ENCODE measurements at regions not wholly inside any gene's neighbourhood (a gene's known extent, or its start where the extent isn't known, plus 50 kb on each side); places are given as distances from the start of the nearest gene placed in this dataset.
"Not testable (repeated sequence)": the region's sequence is repeated elsewhere in the genome, so short reads cannot be mapped to it uniquely, and the experiment has no call there.

DNA sequence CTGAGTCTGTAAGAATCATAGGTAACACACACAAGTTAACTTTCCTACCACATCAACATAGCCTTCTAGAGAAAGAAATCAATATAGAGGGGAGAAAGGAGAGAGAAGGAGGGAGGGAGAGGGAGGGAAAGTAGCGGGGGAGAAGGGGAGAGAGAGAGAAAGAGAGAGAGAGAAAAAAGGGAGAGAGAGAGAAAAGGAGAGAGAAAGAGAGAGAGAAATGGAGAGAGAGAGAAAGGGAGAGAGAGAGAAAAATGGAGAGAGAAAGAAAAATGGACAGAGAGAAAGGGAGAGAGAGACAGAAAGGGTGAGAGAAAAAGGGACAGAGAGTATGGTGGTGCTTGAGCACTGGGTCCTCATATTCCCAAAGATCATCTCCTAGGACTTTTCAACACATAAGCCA lies 591.7 kb downstream of the ZEB2 start:
- no peak overlapping the region for H3K4me3 ChIP-seq (replicated peaks; ENCODE audit: low read depth, low read length)
- DNase-seq (ENCODE audit: extremely low read depth, low read depth) = no peak
- TF ChIP-seq, protein P1, sequence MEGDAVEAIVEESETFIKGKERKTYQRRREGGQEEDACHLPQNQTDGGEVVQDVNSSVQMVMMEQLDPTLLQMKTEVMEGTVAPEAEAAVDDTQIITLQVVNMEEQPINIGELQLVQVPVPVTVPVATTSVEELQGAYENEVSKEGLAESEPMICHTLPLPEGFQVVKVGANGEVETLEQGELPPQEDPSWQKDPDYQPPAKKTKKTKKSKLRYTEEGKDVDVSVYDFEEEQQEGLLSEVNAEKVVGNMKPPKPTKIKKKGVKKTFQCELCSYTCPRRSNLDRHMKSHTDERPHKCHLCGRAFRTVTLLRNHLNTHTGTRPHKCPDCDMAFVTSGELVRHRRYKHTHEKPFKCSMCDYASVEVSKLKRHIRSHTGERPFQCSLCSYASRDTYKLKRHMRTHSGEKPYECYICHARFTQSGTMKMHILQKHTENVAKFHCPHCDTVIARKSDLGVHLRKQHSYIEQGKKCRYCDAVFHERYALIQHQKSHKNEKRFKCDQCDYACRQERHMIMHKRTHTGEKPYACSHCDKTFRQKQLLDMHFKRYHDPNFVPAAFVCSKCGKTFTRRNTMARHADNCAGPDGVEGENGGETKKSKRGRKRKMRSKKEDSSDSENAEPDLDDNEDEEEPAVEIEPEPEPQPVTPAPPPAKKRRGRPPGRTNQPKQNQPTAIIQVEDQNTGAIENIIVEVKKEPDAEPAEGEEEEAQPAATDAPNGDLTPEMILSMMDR (IDR thresholded peaks at IDR 0.05; ENCODE audit: low read depth, low read length, missing control alignments) = no peak

DNA sequence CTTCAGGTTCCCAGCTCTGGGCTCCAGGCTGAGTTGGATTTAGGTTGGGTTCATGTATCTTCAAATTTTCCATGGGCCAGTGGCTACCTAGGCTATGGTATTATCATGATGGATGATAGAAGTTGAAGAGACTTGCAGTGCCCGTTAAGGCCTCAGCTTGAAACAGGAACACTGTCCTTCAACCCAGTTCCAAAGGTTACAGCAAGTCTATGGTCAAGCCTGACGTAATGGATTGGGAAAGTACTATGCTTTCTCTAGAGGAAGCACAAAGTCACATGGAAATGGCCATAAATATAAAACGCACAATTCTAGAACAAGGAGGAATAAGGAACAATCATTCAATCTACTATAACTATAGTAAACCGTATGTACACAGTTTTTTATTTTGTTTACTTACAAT lies 593.2 kb downstream of the ZEB2 start:
- H3K4me3 ChIP-seq (replicated peaks; ENCODE audit: low read depth, low read length) = no peak overlapping the region
- TF ChIP-seq, protein P1 (IDR thresholded peaks at IDR 0.05; ENCODE audit: low read depth, low read length, missing control alignments) = no peak
- no peak for DNase-seq (ENCODE audit: extremely low read depth, low read depth)

DNA sequence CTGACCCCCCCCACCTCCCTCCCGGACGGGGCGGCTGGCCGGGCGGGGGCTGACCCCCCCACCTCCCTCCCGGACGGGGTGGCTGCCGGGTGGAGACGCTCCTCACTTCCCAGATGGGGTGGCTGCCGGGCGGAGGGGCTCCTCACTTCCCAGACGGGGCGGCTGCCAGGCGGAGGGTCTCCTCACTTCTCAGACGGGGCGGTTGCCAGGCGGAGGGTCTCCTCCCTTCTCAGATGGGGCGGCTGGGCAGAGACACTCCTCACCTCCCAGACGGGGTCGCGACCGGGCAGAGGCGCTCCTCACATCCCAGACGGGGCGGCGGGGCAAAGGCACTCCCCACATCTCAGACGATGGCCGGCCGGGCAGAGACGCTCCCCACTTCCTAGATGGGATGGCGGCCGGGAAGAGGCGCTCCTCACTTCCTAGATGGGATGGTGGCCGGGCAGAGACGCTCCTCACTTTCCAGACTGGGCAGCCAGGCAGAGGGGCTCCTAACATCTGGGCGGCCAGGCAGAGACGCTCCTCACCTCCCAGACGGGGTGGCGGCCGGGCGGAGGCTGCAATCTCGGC lies 597.6 kb downstream of the ZEB2 start:
- DNase-seq (ENCODE audit: extremely low read depth, low read depth); H3K4me3 ChIP-seq (replicated peaks; ENCODE audit: low read depth, low read length): not testable (repeated sequence)

DNA sequence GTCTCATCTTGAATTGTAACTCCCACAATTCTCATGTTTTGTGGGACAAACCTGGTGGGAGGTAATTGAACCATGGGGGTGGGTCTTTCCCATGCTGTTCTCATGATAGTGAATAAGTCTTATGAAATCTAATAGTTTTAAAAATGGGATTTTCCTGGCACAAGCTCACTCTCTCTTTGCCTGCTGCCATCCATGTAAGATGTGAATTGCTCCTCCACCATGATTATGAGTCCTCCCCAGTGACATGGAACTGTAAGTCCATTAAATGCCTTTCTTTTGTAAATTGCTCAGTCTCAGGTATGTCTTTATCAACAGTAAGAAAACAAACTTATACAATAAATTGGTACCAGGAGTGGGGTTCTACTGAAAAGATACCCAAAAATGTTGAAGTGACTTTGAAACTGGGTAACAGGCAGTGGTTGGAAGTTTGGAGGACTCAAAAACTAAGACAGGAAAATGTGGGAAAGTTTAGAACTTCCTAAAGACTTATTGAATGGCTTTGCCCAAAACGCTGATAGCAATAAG lies 601.4 kb downstream of the ZEB2 start:
- TF ChIP-seq, protein P1 (IDR thresholded peaks at IDR 0.05; ENCODE audit: low read depth, low read length, missing control alignments) = no peak
- DNase-seq (ENCODE audit: extremely low read depth, low read depth) = no peak
- H3K4me3 ChIP-seq (replicated peaks; ENCODE audit: low read depth, low read length) = no peak overlapping the region

DNA sequence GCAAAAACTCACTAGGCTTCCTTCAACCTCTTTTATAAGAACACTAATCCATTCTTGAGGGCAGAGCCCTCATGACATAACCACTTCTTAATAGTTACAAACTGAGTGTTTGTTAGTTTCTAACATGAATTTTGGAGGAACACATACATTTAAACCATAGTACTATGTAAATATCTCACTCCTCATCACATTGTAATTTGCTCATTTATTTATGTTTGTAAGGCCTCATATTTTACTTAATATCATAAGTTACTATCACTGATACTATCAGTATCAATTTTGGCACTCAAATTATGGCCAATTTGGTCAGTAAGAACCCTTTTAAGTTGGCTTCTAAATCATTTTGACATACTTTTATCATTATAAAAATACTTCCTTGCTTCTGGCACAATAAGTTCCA lies 603.1 kb downstream of the ZEB2 start:
- DNase-seq (ENCODE audit: extremely low read depth, low read depth) = no peak
- no peak overlapping the region for H3K4me3 ChIP-seq (replicated peaks; ENCODE audit: low read depth, low read length)
- TF ChIP-seq, protein P1 (IDR thresholded peaks at IDR 0.05; ENCODE audit: low read depth, low read length, missing control alignments) = no peak

DNA sequence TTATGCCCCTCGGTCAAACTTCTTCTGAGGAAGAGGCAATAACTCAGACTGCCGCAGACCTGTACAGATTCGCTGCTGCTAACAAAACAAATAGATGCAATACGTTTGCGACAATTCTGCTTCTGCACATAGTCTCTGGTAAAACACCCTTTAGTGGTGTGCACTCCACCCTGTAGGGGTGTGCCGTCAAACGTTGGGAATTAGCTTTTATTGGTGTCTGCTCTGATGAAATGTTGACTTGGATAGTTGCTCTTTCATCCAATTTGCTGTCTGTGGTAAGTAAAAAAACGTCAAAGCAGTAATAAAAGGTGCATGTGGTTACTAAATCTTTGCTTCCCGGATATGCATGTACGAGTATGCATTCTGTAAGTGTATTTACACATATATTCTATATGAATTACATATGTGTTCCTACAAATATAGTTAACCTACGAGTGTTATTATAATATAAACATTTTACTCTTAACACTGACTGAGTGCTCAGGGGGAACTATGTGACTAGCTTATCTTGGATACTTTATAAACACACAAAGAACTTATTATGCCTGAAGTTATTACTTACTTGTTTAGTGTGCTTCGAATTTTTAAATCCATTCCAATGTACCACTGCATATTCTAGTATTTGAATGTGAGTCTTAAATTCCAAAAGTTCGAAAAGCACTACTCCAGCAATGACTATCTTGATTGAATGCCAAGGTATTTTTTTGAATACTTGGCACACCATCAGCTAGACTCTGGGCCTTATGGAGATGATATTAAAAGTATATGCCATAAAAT lies 610.2 kb downstream of the ZEB2 start:
- H3K4me3 ChIP-seq (replicated peaks; ENCODE audit: low read depth, low read length) = no peak overlapping the region
- no peak for DNase-seq (ENCODE audit: extremely low read depth, low read depth)
- TF ChIP-seq, protein P1 (IDR thresholded peaks at IDR 0.05; ENCODE audit: low read depth, low read length, missing control alignments) = no peak

DNA sequence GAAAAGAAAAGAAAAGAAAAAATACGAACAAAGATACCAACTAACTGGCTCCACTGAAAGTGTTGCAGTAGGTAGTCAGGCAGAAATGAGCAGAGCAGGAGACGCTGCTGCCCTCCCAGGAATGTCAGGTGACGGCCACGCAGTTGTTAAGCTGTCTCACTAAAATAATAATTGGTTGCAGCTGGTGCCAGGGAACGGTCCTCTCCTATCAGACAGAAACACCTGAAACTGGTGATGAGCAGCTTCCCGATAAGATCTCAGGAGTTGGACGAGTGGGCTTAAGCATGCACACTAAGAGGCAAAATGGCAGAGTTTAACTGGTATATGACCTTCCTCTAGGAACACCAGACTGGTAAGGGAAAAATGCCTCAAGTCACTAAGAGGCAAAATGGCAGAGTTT lies 611.1 kb downstream of the ZEB2 start:
- no peak overlapping the region for H3K4me3 ChIP-seq (replicated peaks; ENCODE audit: low read depth, low read length)
- TF ChIP-seq, protein P1 (IDR thresholded peaks at IDR 0.05; ENCODE audit: low read depth, low read length, missing control alignments) = no peak
- DNase-seq (ENCODE audit: extremely low read depth, low read depth) = no peak
